Mucosa of rectum (tissue), 2 donors: ENCODE measurements at regions not wholly inside any gene's neighbourhood (a gene's known extent, or its start where the extent isn't known, plus 50 kb on each side); places are given as distances from the start of the nearest gene placed in this dataset.

Experiments used
- H3K27ac ChIP-seq, 2 donors: one replicate each; pipeline ENCODE4 v1.7.0; 2013; ENCODE audit warnings: inconsistent platforms in 2 of 2, low read depth in 2 of 2, low read length in 2 of 2
- H3K27me3 ChIP-seq, 2 donors: one replicate each; pipeline ENCODE4 v1.7.0; 2013; ENCODE audit warnings: low read length in 2 of 2; ENCODE audit not compliant: control insufficient read depth in 2 of 2, insufficient read depth in 2 of 2
- H3K36me3 ChIP-seq, 2 donors: one replicate each; pipeline ENCODE4 v1.7.0; 2013; ENCODE audit warnings: low read length in 2 of 2; ENCODE audit not compliant: control insufficient read depth in 2 of 2, insufficient read depth in 2 of 2
- H3K4me1 ChIP-seq, 2 donors: one replicate each; pipeline ENCODE4 v1.7.0; 2013; ENCODE audit warnings: low read length in 2 of 2, mild to moderate bottlenecking in 1 of 2; ENCODE audit not compliant: control insufficient read depth in 2 of 2, insufficient read depth in 2 of 2
- H3K4me3 ChIP-seq, 2 donors: one replicate each; pipeline ENCODE4 v1.7.0; 2013; ENCODE audit warnings: low read length in 2 of 2
- H3K9ac ChIP-seq, 2 donors: one replicate each; pipeline ENCODE4 v1.7.0; 2013; ENCODE audit warnings: low read length in 2 of 2, low read depth in 1 of 2, mild to moderate bottlenecking in 1 of 2
- H3K9me3 ChIP-seq, 2 donors: one replicate each; pipeline ENCODE4 v1.7.0; 2013; ENCODE audit warnings: low read length in 2 of 2; ENCODE audit not compliant: control insufficient read depth in 2 of 2
- donor health status: healthy.
- donor health status: Normal muscosa, but diverticular disease.

GRCh38 chr21:31556662-31557061 is 102.8 kb upstream of the SOD1 start:
- H3K4me3 ChIP-seq, result no peak overlapping the region
- H3K27me3 ChIP-seq, result peaks cover 11 to 12% of the 10 kb centered on the region in 2 donors
- H3K4me1 ChIP-seq, result peaks cover 5 to 12% of the 10 kb centered on the region in 2 donors
- H3K9me3 ChIP-seq, result no peaks in the 10 kb centered on the region
- no peaks in the 10 kb centered on the region for H3K36me3 ChIP-seq
- H3K27ac ChIP-seq, result no peak overlapping the region
- no peak overlapping the region for H3K9ac ChIP-seq

DNA sequence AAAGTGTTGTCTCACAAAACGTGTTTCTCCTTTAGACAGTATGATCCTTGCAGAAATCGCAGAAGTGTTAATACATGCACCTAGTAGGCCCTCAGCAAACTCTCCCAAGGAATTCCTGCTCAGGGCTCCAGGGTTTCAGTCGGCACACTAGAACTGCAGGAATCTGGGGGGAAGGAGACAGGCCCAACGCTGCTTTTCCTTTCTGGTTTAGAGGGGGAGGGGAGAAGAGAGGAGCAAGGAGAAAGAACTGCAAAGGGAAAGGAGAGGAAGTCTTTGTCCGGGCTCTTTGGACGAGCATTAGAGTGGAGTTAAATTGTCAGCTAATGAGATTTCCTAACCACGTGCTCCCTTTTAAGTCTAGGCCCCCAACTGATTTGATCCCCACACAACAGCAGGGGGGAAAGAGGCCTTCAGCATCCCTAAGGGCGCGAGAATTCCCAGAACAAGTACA is 103.7 kb upstream of the SOD1 start:
- Histone ChIP-seq H3K27ac (no peak overlapping the region), H3K4me3 (no peak overlapping the region), H3K9me3 (no peaks in the 10 kb centered on the region), H3K36me3 (no peaks in the 10 kb centered on the region), H3K9ac (no peak overlapping the region), H3K27me3 (peaks cover 11 to 12% of the 10 kb centered on the region in 2 donors), H3K4me1 (peaks cover 5 to 12% of the 10 kb centered on the region in 2 donors)

- H3K4me3 ChIP-seq, result no peak overlapping the region
- peaks cover 9 to 12% of the 10 kb centered on the region in 2 donors for H3K27me3 ChIP-seq
- no peaks in the 10 kb centered on the region for H3K9me3 ChIP-seq
- H3K9ac ChIP-seq, result no peak overlapping the region
- H3K27ac ChIP-seq, result no peak overlapping the region
- no peaks in the 10 kb centered on the region for H3K36me3 ChIP-seq
- peaks cover 2 to 9% of the 10 kb centered on the region in 2 donors for H3K4me1 ChIP-seq
Measured at GRCh38 chr21:31554511-31555022, 104.9 kb upstream of the SOD1 start.

DNA sequence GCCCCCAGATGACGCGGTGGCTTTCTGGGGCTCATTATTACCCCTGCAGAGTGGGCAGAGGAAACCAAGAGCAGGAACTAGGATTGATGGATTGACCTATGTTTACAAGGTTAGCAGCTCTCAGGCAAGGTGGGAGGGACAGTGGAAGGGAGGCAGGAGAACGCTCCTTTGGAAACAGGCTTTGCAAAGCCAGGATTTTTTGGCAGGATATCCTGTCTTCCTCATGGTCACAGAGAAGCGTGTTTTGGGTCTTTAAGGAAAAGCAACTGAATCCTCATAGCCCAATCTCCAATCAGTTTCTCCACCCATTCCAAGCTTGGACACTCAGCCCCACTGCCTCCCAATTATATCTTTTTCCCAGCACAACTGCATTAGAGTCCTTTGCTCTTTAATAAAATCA is 105.6 kb upstream of the SOD1 start:
- Histone ChIP-seq H3K4me3 (no peak overlapping the region), H3K27ac (no peak overlapping the region), H3K36me3 (no peaks in the 10 kb centered on the region), H3K9me3 (no peaks in the 10 kb centered on the region), H3K9ac (no peak overlapping the region), H3K27me3 (peaks cover 8 to 12% of the 10 kb centered on the region in 2 donors), H3K4me1 (peaks cover 0 to 9% of the 10 kb centered on the region in 2 donors)

GRCh38 chr21:31553461-31553860 is 106.0 kb upstream of the SOD1 start:
- Histone ChIP-seq H3K27ac (no peak overlapping the region), H3K36me3 (no peaks in the 10 kb centered on the region), H3K27me3 (peaks cover 8 to 12% of the 10 kb centered on the region in 2 donors), H3K9me3 (no peaks in the 10 kb centered on the region), H3K4me1 (peaks cover 0 to 7% of the 10 kb centered on the region in 2 donors), H3K4me3 (no peak overlapping the region), H3K9ac (no peak overlapping the region)

- Histone ChIP-seq H3K27ac (no peak overlapping the region), H3K9ac (no peak overlapping the region), H3K27me3 (peaks cover 6 to 8% of the 10 kb centered on the region in 2 donors)
Measured at GRCh38 chr21:31552826-31553225, 106.7 kb upstream of the SOD1 start.

GRCh38 chr21:31550070-31550469 is 109.4 kb upstream of the SOD1 start:
- Histone ChIP-seq H3K4me3 (no peak overlapping the region), H3K27ac (no peak overlapping the region), H3K27me3 (no peaks in the 10 kb centered on the region), H3K9me3 (no peaks in the 10 kb centered on the region), H3K36me3 (no peaks in the 10 kb centered on the region), H3K9ac (no peak overlapping the region), H3K4me1 (no peaks in the 10 kb centered on the region)

More at GRCh38 chr21:31552826-31553225, 106.7 kb upstream of the SOD1 start:
- H3K4me3 ChIP-seq, result no peak overlapping the region
- no peaks in the 10 kb centered on the region for H3K9me3 ChIP-seq
- peaks cover 0 to 3% of the 10 kb centered on the region in 2 donors for H3K4me1 ChIP-seq
- no peaks in the 10 kb centered on the region for H3K36me3 ChIP-seq

- no peak overlapping the region for H3K27ac ChIP-seq
- no peaks in the 10 kb centered on the region for H3K36me3 ChIP-seq
- H3K4me1 ChIP-seq, result no peaks in the 10 kb centered on the region
- no peaks in the 10 kb centered on the region for H3K9me3 ChIP-seq
- no peaks in the 10 kb centered on the region for H3K27me3 ChIP-seq
- H3K9ac ChIP-seq, result no peak overlapping the region
- H3K4me3 ChIP-seq, result no peak overlapping the region
Measured at GRCh38 chr21:31548688-31549087, 110.8 kb upstream of the SOD1 start.

DNA sequence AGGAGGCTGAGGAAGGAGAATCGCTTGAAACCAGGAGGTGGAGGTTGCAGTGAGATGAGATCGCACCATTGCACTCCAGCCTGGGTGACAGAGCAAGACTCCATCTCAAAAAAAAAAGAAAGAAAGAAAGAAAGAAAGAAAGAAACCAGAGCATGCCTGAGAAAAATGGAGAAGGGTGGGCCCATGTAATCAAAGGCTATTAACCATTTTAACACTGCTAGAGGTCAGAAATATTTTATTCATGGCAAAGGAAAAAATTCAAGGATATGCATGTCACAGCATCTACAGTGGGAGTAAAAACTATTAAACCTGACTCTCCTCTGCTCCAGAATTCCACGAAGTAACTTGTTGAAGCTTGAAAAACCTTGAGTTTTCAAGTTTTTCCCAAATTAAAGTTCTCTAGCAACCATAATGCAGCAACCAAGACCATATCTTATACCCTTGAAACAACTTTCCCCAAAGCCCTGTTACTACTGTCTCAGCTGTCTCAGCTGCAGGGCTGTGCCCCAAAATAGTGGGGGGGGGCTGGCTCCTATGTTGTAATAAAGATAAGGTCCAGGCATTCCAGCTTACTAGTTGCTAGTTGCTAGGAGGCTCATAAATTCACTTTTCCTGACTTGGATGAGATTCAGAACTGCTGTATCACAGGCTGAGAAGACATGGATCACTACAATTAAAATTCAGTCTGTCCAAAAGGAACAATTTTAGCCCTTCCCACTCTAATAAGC is 112.9 kb upstream of the SOD1 start:
- Histone ChIP-seq H3K9ac (no peak overlapping the region), H3K36me3 (no peaks in the 10 kb centered on the region), H3K4me1 (no peaks in the 10 kb centered on the region), H3K27ac (no peak overlapping the region), H3K9me3 (no peaks in the 10 kb centered on the region), H3K27me3 (no peaks in the 10 kb centered on the region), H3K4me3 (no peak overlapping the region)

GRCh38 chr21:31545036-31545435 is 114.5 kb upstream of the SOD1 start:
- Histone ChIP-seq H3K4me1 (no peaks in the 10 kb centered on the region), H3K9me3 (no peaks in the 10 kb centered on the region), H3K36me3 (no peaks in the 10 kb centered on the region), H3K27ac (no peak overlapping the region), H3K27me3 (no peaks in the 10 kb centered on the region), H3K9ac (no peak overlapping the region), H3K4me3 (no peak overlapping the region)
